DOHH2 (cell line): ENCODE measurements at regions not wholly inside any gene's neighbourhood (a gene's known extent, or its start where the extent isn't known, plus 50 kb on each side); places are given as distances from the start of the nearest gene placed in this dataset.
"Not testable (repeated sequence)": the region's sequence is repeated elsewhere in the genome, so short reads cannot be mapped to it uniquely, and the experiment has no call there.

ENCODE experiments used
- H3F3A ChIP-seq: fragments of 200-600 bp; sonication (generic), shearing (Covaris generic); 2 replicates; pipeline ENCODE4 v1.6.0; 2016; ENCODE audit warnings: antibody characterized with exemption, mild to moderate bottlenecking; ENCODE audit not compliant: control insufficient read depth, insufficient read depth
- H3K27ac ChIP-seq: fragments of 200-600 bp; sonication (generic); 2 replicates; pipeline ENCODE4 v1.5.1; 2014; ENCODE audit warnings: low read depth, mild to moderate bottlenecking, low read length, moderate library complexity
- H3K27me3 ChIP-seq: fragments of 200-600 bp; sonication (generic); 2 replicates; pipeline ENCODE4 v1.6.1; 2014; ENCODE audit warnings: mild to moderate bottlenecking, low read length, mixed read lengths; ENCODE audit not compliant: control insufficient read depth
- H3K36me3 ChIP-seq: fragments of 200-600 bp; sonication (generic); 2 replicates; pipeline ENCODE4 v1.6.1; 2014; ENCODE audit warnings: mild to moderate bottlenecking, low read length, moderate library complexity, mixed read lengths; ENCODE audit not compliant: control insufficient read depth
- H3K4me1 ChIP-seq: fragments of 200-600 bp; sonication (generic); 2 replicates; pipeline ENCODE4 v1.6.1; 2014; ENCODE audit warnings: mild to moderate bottlenecking, low read length, mixed read lengths; ENCODE audit not compliant: control insufficient read depth
- H3K4me2 ChIP-seq: fragments of 200-600 bp; sonication (generic); 2 replicates; pipeline ENCODE4 v1.6.0; 2014; ENCODE audit warnings: mild to moderate bottlenecking, low read length, moderate library complexity
- H3K4me3 ChIP-seq: fragments of 200-600 bp; sonication (generic); 2 replicates; pipeline ENCODE4 v1.5.1; 2014; ENCODE audit warnings: mild to moderate bottlenecking, low read length, mixed read lengths
- H3K79me2 ChIP-seq: fragments of 200-600 bp; sonication (generic); 2 replicates; pipeline ENCODE4 v1.6.1; 2014; ENCODE audit warnings: mild to moderate bottlenecking, low read length, mixed read lengths; ENCODE audit not compliant: control insufficient read depth
- H3K9me2 ChIP-seq: fragments of 200-600 bp; sonication (generic); replicated peaks from 2 replicates; pipeline ENCODE4 v1.6.1; 2014; ENCODE audit warnings: mild to moderate bottlenecking, low read length, mixed read lengths; ENCODE audit not compliant: control insufficient read depth
- H3K9me3 ChIP-seq: fragments of 200-600 bp; sonication (generic); 2 replicates; pipeline ENCODE4 v1.6.1; 2014; ENCODE audit warnings: antibody characterized with exemption, low read length, mixed read lengths; ENCODE audit not compliant: control insufficient read depth, insufficient read depth
- H4K20me1 ChIP-seq: fragments of 200-600 bp; sonication (generic); 2 replicates; pipeline ENCODE4 v1.6.0; 2014; ENCODE audit warnings: low read depth, mild to moderate bottlenecking, antibody characterized with exemption, low read length, moderate library complexity; ENCODE audit not compliant: control insufficient read depth, insufficient read depth
- CTCF ChIP-seq: fragments of 200-600 bp; sonication (generic); IDR thresholded peaks from one replicate; pipeline ENCODE4 v1.5.1; 2014; ENCODE audit warnings: antibody characterized with exemption, mild to moderate bottlenecking, low read depth, low read length; ENCODE audit not compliant: poor library complexity, severe bottlenecking
- EZH2phosphoT487 ChIP-seq: fragments of 200-600 bp; sonication (generic); IDR thresholded peaks from 2 replicates; pipeline ENCODE4 v1.6.1; 2017; ENCODE audit warnings: borderline replicate concordance, mild to moderate bottlenecking, antibody characterized with exemption, low read length, moderate library complexity, mixed read lengths

GRCh38 chr10:84596585-84596984, 268.2 kb downstream of the CCSER2 start:
- TF ChIP-seq CTCF, result no peak
- no peak for TF ChIP-seq EZH2phosphoT487
- Histone ChIP-seq H4K20me1 (no peaks in the 10 kb centered on the region), H3K4me2 (no peak overlapping the region), H3K4me3 (no peak overlapping the region), H3K79me2 (no peaks in the 10 kb centered on the region), H3K9me3 (no peaks in the 10 kb centered on the region; the same call in 1 of the 2 replicates), H3K9me2 (no peaks in the 10 kb centered on the region), H3K4me1 (no peaks in the 10 kb centered on the region), H3K36me3 (no peaks in the 10 kb centered on the region), H3K27me3 (no peaks in the 10 kb centered on the region), H3K27ac (no peak overlapping the region), H3F3A (no peaks in the 10 kb centered on the region)

GRCh38 chr10:84599254-84599653, 270.9 kb downstream of the CCSER2 start:
- H3F3A ChIP-seq, result no peaks in the 10 kb centered on the region
- no peaks in the 10 kb centered on the region; the same call in 1 of the 2 replicates for H3K9me3 ChIP-seq
- TF ChIP-seq EZH2phosphoT487, result no peak
- TF ChIP-seq CTCF, result no peak

GRCh38 chr10:84600947-84601346, 272.6 kb downstream of the CCSER2 start:
- no peaks in the 10 kb centered on the region for H3K9me2 ChIP-seq
- no peak overlapping the region for H3K4me3 ChIP-seq
- H3K4me2 ChIP-seq, result no peak overlapping the region
- no peaks in the 10 kb centered on the region; the same call in 1 of the 2 replicates for H3K9me3 ChIP-seq
- no peaks in the 10 kb centered on the region for H3K79me2 ChIP-seq
- H3K27ac ChIP-seq, result no peak overlapping the region
- TF ChIP-seq CTCF (no peak), EZH2phosphoT487 (no peak)
- no peaks in the 10 kb centered on the region for H3F3A ChIP-seq
- no peaks in the 10 kb centered on the region for H4K20me1 ChIP-seq
- H3K4me1 ChIP-seq, result no peaks in the 10 kb centered on the region
- H3K27me3 ChIP-seq, result no peaks in the 10 kb centered on the region
- no peaks in the 10 kb centered on the region for H3K36me3 ChIP-seq

More at GRCh38 chr10:84599254-84599653, 270.9 kb downstream of the CCSER2 start:
- no peaks in the 10 kb centered on the region for H3K27me3 ChIP-seq
- H3K79me2 ChIP-seq, result no peaks in the 10 kb centered on the region
- no peak overlapping the region for H3K4me3 ChIP-seq
- H3K36me3 ChIP-seq, result no peaks in the 10 kb centered on the region
- no peaks in the 10 kb centered on the region for H4K20me1 ChIP-seq
- H3K9me2 ChIP-seq, result no peaks in the 10 kb centered on the region
- H3K4me2 ChIP-seq, result no peak overlapping the region
- H3K27ac ChIP-seq, result no peak overlapping the region
- H3K4me1 ChIP-seq, result no peaks in the 10 kb centered on the region

- H3K9me2 ChIP-seq, H3F3A ChIP-seq, H3K36me3 ChIP-seq, H3K27me3 ChIP-seq, H3K79me2 ChIP-seq, H3K27ac ChIP-seq, H3K4me1 ChIP-seq, H3K4me2 ChIP-seq, H3K4me3 ChIP-seq, H4K20me1 ChIP-seq, H3K9me3 ChIP-seq: not testable (repeated sequence)
These were observed 274.2 kb downstream of the CCSER2 start for GRCh38 chr10:84602543-84602942.
